WTC11 (cell line): ENCODE measurements at regions not wholly inside any gene's neighbourhood (a gene's known extent, or its start where the extent isn't known, plus 50 kb on each side); places are given as distances from the start of the nearest gene placed in this dataset.
A peak's percentile ranks its signal among the peaks of the same experiment; 100 is the strongest.

Experiments used
- ATAC-seq: fragments of 200-7000 bp; cut with Tn5 transposase; 2 replicates; pipeline ENCODE4 v1.10.0; 2021; ENCODE audit warnings: mild to moderate bottlenecking, moderate library complexity
- CTCF ChIA-PET: fragments of 300-600 bp; sonication (Branson Sonifier 250); formaldehyde crosslinking; loops from one replicate; lab custom pipeline; 2021; ENCODE audit warnings: antibody characterized with exemption; lab: Charles Lee
- POLR2A ChIA-PET: fragments of 350-600 bp; sonication (Branson Sonifier 250); formaldehyde crosslinking; loops from one replicate; lab custom pipeline; 2021; ENCODE audit warnings: antibody characterized with exemption; lab: Charles Lee
- DNase-seq: peaks from one replicate; pipeline ENCODE4 v3.0.0; 2021; ENCODE audit warnings: low spot score
- H3K27ac Mint-ChIP-seq: 2 replicates; pipeline ENCODE4 v1.8.0; 2021; ENCODE audit warnings: mixed read lengths
- H3K27me3 Mint-ChIP-seq: 2 replicates; pipeline ENCODE4 v1.8.0; 2021; ENCODE audit warnings: low read depth, mild to moderate bottlenecking, moderate library complexity, mixed read lengths
- H3K36me3 Mint-ChIP-seq: 2 replicates; pipeline ENCODE4 v1.8.0; 2021; ENCODE audit warnings: mixed read lengths
- H3K4me1 Mint-ChIP-seq: 2 replicates; pipeline ENCODE4 v1.8.0; 2022; ENCODE audit warnings: mixed read lengths
- H3K4me3 Mint-ChIP-seq: 2 replicates; pipeline ENCODE4 v1.8.0; 2021; ENCODE audit warnings: mild to moderate bottlenecking, moderate library complexity, mixed read lengths
- H3K9me3 Mint-ChIP-seq: 2 replicates; pipeline ENCODE4 v1.8.0; 2021; ENCODE audit warnings: mixed read lengths
- AFF4 ChIP-seq: sonication (generic); formaldehyde crosslinking; IDR thresholded peaks from 2 replicates; pipeline ENCODE4 v1.8.1; 2023; ENCODE audit warnings: mild to moderate bottlenecking, missing genetic modification reagents, borderline replicate concordance
- CTCF ChIP-seq: fragments of 200-600 bp; IDR thresholded peaks from 2 replicates; pipeline ENCODE4 v1.8.0; 2022; ENCODE audit warnings: antibody characterized with exemption
- GABPB1 ChIP-seq: sonication (generic); formaldehyde crosslinking; IDR thresholded peaks from 2 replicates; pipeline ENCODE4 v1.8.1; 2023; ENCODE audit warnings: mild to moderate bottlenecking, missing genetic modification reagents
- GTF2I ChIP-seq: fragments of 250-450 bp; sonication (Bioruptor Pico); conservative IDR thresholded peaks from 2 replicates; pipeline ENCODE4 v1.4.0; 2021; ENCODE audit warnings: mild to moderate bottlenecking
- HMGA2 ChIP-seq: fragments of 250-450 bp; sonication (Bioruptor Pico); IDR thresholded peaks from 2 replicates; pipeline ENCODE4 v1.4.0; 2021; ENCODE audit warnings: mild to moderate bottlenecking, moderate library complexity
- IRF2 ChIP-seq: sonication (generic); formaldehyde crosslinking; IDR thresholded peaks from 2 replicates; pipeline ENCODE4 v1.8.0; 2022; ENCODE audit warnings: low read depth, missing genetic modification reagents, borderline replicate concordance
- NR3C1 ChIP-seq: sonication (generic); formaldehyde crosslinking; conservative IDR thresholded peaks from 2 replicates; pipeline ENCODE4 v1.8.1; 2023; ENCODE audit warnings: low read depth, mild to moderate bottlenecking, missing genetic modification reagents
- OVOL2 ChIP-seq: fragments of 250-450 bp; sonication (Bioruptor Pico); IDR thresholded peaks from 2 replicates; pipeline ENCODE4 v1.9.0; 2021; ENCODE audit warnings: mild to moderate bottlenecking, borderline replicate concordance
- PREB ChIP-seq: sonication (generic); formaldehyde crosslinking; IDR thresholded peaks from 2 replicates; pipeline ENCODE4 v1.8.1; 2022; ENCODE audit warnings: mild to moderate bottlenecking, missing genetic modification reagents, moderate library complexity, borderline replicate concordance
- SOX15 ChIP-seq: fragments of 250-450 bp; sonication (Bioruptor Pico); IDR thresholded peaks from 2 replicates; pipeline ENCODE4 v1.9.0; 2021; ENCODE audit warnings: mild to moderate bottlenecking
- SP1 ChIP-seq: sonication (generic); formaldehyde crosslinking; conservative IDR thresholded peaks from 2 replicates; pipeline ENCODE4 v1.8.1; 2022; ENCODE audit warnings: missing genetic modification reagents
- ZBTB21 ChIP-seq: sonication (generic); formaldehyde crosslinking; IDR thresholded peaks from 2 replicates; pipeline ENCODE4 v1.8.1; 2023; ENCODE audit warnings: mild to moderate bottlenecking, missing genetic modification reagents, borderline replicate concordance
- ZNF396 ChIP-seq: fragments of 250-450 bp; sonication (Bioruptor Pico); IDR thresholded peaks from 2 replicates; pipeline ENCODE4 v1.8.0; 2021; ENCODE audit warnings: mild to moderate bottlenecking, moderate library complexity, borderline replicate concordance
- TF ChIP-seq, protein P1 (sequence below): sonication (generic); formaldehyde crosslinking; IDR thresholded peaks from 2 replicates; pipeline ENCODE4 v1.8.1; 2023; ENCODE audit warnings: mild to moderate bottlenecking, missing genetic modification reagents, moderate library complexity
- TF ChIP-seq, protein P2 (sequence below): fragments of 250-450 bp; sonication (Bioruptor Pico); IDR thresholded peaks from 2 replicates; pipeline ENCODE4 v1.8.0; 2021; ENCODE audit warnings: mild to moderate bottlenecking
- TF ChIP-seq, protein P3 (sequence below): fragments of 250-450 bp; sonication (Bioruptor Pico); IDR thresholded peaks from 2 replicates; pipeline ENCODE4 v1.9.0; 2021; ENCODE audit warnings: mild to moderate bottlenecking
- TF ChIP-seq, protein P4 (sequence below): sonication (generic); formaldehyde crosslinking; IDR thresholded peaks from 2 replicates; pipeline ENCODE4 v1.8.0; 2022; ENCODE audit warnings: mild to moderate bottlenecking, missing genetic modification reagents
- TF ChIP-seq, protein P5 (sequence below): sonication (generic); formaldehyde crosslinking; IDR thresholded peaks from 2 replicates; pipeline ENCODE4 v1.8.1; 2022; ENCODE audit warnings: missing genetic modification reagents, borderline replicate concordance

DNA sequence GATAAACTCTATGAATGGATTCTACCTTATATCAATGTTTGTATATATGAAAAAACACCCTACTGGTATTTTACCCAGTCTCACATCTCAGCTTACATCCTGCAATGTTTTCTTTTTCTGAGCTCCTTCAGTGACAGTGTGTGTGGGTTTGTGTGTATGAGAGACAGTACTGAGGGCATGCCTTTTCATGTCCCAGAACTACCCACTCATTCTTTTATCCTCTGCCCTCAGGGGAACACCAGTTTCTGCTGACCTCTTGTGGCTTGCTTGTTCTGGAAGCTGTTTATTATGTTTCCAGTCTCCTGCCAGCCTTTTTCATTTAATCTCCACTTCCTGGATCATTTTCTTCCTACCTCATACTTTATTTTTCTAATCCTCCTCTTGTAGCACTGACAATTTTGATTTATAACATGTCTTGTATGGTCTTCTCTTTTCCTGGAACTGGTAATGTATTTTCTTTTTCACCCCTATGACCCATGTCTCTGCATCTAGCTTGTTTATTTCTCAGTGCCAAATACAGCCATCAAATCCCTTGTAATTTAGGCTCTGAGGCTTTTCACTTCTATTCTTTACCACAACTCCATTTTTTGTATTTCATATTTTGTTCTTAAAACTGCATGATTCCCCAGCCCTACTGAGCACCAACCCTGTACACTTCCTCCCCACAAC, 195.5 kb upstream of the NLGN4Y start:
- ChIA-PET POLR2A (no interaction called here), CTCF (interaction anchor here (1.2 kb wide), 1 partner anchor 27 kb away, joined by 3 read pairs; no protein-coding TSS in a partner anchor)
- Mint-ChIP-seq H3K4me1 (peaks cover 16% of the 10 kb centered on the region), H3K27ac (peak overlapping the region; percentile 87), H3K36me3 (peaks cover 5% of the 10 kb centered on the region; the same call in 1 of the 2 replicates), H3K4me3 (no peak overlapping the region), H3K27me3 (no peaks in the 10 kb centered on the region), H3K9me3 (peaks cover 7% of the 10 kb centered on the region)
- no peak for DNase-seq
- peak; percentile 74 for ATAC-seq
- TF ChIP-seq, protein P1, sequence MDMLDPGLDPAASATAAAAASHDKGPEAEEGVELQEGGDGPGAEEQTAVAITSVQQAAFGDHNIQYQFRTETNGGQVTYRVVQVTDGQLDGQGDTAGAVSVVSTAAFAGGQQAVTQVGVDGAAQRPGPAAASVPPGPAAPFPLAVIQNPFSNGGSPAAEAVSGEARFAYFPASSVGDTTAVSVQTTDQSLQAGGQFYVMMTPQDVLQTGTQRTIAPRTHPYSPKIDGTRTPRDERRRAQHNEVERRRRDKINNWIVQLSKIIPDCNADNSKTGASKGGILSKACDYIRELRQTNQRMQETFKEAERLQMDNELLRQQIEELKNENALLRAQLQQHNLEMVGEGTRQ (CRISPR knock-in tag): no peak
- TF ChIP-seq PREB (CRISPR knock-in tag): no peak
- TF ChIP-seq ZBTB21 (CRISPR knock-in tag): no peak
- TF ChIP-seq GABPB1 (CRISPR knock-in tag): no peak
- TF ChIP-seq SP1 (CRISPR knock-in tag): no peak
- no peak for TF ChIP-seq OVOL2 (CRISPR knock-in tag)
- TF ChIP-seq, protein P2, sequence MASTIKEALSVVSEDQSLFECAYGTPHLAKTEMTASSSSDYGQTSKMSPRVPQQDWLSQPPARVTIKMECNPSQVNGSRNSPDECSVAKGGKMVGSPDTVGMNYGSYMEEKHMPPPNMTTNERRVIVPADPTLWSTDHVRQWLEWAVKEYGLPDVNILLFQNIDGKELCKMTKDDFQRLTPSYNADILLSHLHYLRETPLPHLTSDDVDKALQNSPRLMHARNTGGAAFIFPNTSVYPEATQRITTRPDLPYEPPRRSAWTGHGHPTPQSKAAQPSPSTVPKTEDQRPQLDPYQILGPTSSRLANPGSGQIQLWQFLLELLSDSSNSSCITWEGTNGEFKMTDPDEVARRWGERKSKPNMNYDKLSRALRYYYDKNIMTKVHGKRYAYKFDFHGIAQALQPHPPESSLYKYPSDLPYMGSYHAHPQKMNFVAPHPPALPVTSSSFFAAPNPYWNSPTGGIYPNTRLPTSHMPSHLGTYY: no peak
- TF ChIP-seq HMGA2 (CRISPR knock-in tag): no peak
- no peak for TF ChIP-seq NR3C1

DNA sequence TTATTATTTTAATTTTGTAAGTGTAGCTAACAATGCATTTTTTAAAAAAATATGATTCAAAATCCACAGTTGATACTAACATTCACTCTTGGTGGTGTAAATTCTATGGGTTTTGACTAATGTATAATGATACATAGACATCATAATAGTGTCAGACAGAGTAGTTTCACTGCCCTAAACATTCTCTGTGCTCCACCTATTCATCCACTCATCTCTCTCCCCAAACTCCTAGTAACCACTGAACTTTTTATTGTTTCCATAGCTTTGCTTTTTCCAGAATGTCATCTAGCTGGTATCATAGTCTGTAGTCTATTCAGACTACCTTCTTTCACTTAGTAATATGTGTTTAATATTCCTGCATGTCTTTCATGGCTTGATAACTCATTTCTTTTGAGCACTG, 194.0 kb upstream of the NLGN4Y start:
- Mint-ChIP-seq H3K9me3 (peaks cover 12% of the 10 kb centered on the region), H3K36me3 (peaks cover 5% of the 10 kb centered on the region; the same call in 1 of the 2 replicates), H3K4me1 (peaks cover 16% of the 10 kb centered on the region), H3K4me3 (no peak overlapping the region), H3K27ac (no peak overlapping the region), H3K27me3 (no peaks in the 10 kb centered on the region)
- ChIA-PET CTCF (no interaction called here), POLR2A (no interaction called here)
- ATAC-seq (no peak), DNase-seq (no peak)
- TF ChIP-seq CTCF: no peak
- no peak for TF ChIP-seq AFF4 (CRISPR knock-in tag)
- TF ChIP-seq ZNF396 (CRISPR knock-in tag): no peak
- TF ChIP-seq IRF2 (CRISPR knock-in tag): no peak
- TF ChIP-seq ZBTB21 (CRISPR knock-in tag): no peak
- TF ChIP-seq GTF2I: no peak
- TF ChIP-seq SOX15: no peak
- TF ChIP-seq, protein P3, sequence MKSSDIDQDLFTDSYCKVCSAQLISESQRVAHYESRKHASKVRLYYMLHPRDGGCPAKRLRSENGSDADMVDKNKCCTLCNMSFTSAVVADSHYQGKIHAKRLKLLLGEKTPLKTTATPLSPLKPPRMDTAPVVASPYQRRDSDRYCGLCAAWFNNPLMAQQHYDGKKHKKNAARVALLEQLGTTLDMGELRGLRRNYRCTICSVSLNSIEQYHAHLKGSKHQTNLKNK (CRISPR knock-in tag): no peak
- TF ChIP-seq, protein P4, sequence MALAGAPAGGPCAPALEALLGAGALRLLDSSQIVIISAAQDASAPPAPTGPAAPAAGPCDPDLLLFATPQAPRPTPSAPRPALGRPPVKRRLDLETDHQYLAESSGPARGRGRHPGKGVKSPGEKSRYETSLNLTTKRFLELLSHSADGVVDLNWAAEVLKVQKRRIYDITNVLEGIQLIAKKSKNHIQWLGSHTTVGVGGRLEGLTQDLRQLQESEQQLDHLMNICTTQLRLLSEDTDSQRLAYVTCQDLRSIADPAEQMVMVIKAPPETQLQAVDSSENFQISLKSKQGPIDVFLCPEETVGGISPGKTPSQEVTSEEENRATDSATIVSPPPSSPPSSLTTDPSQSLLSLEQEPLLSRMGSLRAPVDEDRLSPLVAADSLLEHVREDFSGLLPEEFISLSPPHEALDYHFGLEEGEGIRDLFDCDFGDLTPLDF: no peak
- TF ChIP-seq, protein P5, sequence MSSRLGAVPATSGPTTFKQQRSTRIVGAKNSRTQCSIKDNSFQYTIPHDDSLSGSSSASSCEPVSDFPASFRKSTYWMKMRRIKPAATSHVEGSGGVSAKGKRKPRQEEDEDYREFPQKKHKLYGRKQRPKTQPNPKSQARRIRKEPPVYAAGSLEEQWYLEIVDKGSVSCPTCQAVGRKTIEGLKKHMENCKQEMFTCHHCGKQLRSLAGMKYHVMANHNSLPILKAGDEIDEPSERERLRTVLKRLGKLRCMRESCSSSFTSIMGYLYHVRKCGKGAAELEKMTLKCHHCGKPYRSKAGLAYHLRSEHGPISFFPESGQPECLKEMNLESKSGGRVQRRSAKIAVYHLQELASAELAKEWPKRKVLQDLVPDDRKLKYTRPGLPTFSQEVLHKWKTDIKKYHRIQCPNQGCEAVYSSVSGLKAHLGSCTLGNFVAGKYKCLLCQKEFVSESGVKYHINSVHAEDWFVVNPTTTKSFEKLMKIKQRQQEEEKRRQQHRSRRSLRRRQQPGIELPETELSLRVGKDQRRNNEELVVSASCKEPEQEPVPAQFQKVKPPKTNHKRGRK (CRISPR knock-in tag): no peak
- TF ChIP-seq, protein P2: no peak
